H1 (cell line): ENCODE measurements at regions not wholly inside any gene's neighbourhood (a gene's known extent, or its start where the extent isn't known, plus 50 kb on each side); places are given as distances from the start of the nearest gene placed in this dataset.

Experiments used
- CBX8 ChIP-seq: fragments of 300-800, 300-1000 bp; sonication (generic); IDR thresholded peaks from 2 replicates; pipeline ENCODE4 v1.7.1; 2016; ENCODE audit warnings: low read depth, low read length, borderline replicate concordance
- CREB1 ChIP-seq: IDR thresholded peaks from 2 replicates; pipeline ENCODE4 v1.6.1; 2012; ENCODE audit warnings: inconsistent platforms
- GTF2F1 ChIP-seq: IDR thresholded peaks from 2 replicates; pipeline ENCODE4 v1.6.1; 2012; ENCODE audit warnings: low read depth, low read length, improper control_type of control experiment, borderline replicate concordance
- JUND ChIP-seq: IDR thresholded peaks from 2 replicates; pipeline ENCODE4 v1.6.1; 2011; ENCODE audit warnings: mild to moderate bottlenecking, improper control_type of control experiment, low read length
- NANOG ChIP-seq: IDR thresholded peaks from 2 replicates; pipeline ENCODE4 v1.6.1; 2011; ENCODE audit warnings: low read length, low read depth, mild to moderate bottlenecking, inconsistent platforms; ENCODE audit not compliant: insufficient read depth, poor library complexity, severe bottlenecking
- NRF1 ChIP-seq: IDR thresholded peaks from 2 replicates; pipeline ENCODE4 v1.6.1; 2011; ENCODE audit warnings: mild to moderate bottlenecking, low read depth, low read length, improper control_type of control experiment
- RXRA ChIP-seq: IDR thresholded peaks from 2 replicates; pipeline ENCODE4 v1.6.1; 2011; ENCODE audit warnings: low read depth, mild to moderate bottlenecking, low read length, moderate library complexity; ENCODE audit not compliant: insufficient read depth
- TCF12 ChIP-seq: IDR thresholded peaks from 2 replicates; pipeline ENCODE4 v1.6.1; 2011; ENCODE audit warnings: low read depth, mild to moderate bottlenecking, low read length
- TEAD4 ChIP-seq: IDR thresholded peaks from 2 replicates; pipeline ENCODE4 v1.6.1; 2012; ENCODE audit warnings: low read depth, low read length, inconsistent platforms, mixed read lengths
- TF ChIP-seq, protein P1 (sequence below): IDR thresholded peaks from 2 replicates; pipeline ENCODE4 v1.6.1; 2012; ENCODE audit warnings: inconsistent platforms

DNA sequence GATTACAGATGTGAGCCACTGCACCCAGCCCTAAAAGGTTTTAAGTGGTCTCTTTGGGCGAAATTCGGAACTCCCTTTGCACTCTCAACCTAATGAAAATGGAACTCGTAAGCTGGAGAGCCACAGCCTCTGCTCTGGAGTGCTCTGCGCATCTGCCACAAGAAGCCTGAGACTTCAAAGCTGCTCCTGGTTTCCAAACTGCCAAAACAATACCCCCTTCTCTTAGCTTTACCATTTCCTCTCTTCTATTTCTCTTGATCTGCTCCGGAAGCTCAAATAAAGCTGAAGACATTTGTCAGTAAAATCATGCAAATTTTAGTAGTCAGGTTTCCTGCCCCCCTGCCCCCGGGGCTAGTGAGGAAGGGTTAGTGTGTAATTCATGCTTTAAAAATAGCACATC is 312.7 kb downstream of the MFSD1 start (continued):
- no peak for TF ChIP-seq CREB1
- TF ChIP-seq CBX8 = no peak
- no peak for TF ChIP-seq RXRA
- no peak for TF ChIP-seq JUND
- TF ChIP-seq TCF12 = no peak
- TF ChIP-seq NANOG = no peak
- TF ChIP-seq TEAD4 = no peak
- TF ChIP-seq, protein P1, sequence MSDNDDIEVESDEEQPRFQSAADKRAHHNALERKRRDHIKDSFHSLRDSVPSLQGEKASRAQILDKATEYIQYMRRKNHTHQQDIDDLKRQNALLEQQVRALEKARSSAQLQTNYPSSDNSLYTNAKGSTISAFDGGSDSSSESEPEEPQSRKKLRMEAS = no peak
- no peak for TF ChIP-seq GTF2F1
- no peak for TF ChIP-seq NRF1
- TF ChIP-seq, all 59 proteins: peak for 0
